GM12878 (cell line): ENCODE measurements at regions not wholly inside any gene's neighbourhood (a gene's known extent, or its start where the extent isn't known, plus 50 kb on each side); places are given as distances from the start of the nearest gene placed in this dataset.

Source experiments
- RAD21 ChIP-seq: IDR thresholded peaks from 2 replicates; pipeline ENCODE4 v1.6.1; 2011; ENCODE audit warnings: mild to moderate bottlenecking, low read depth, low read length, moderate library complexity; ENCODE audit not compliant: insufficient read depth
- TF ChIP-seq, protein P1 (sequence below): IDR thresholded peaks from 2 replicates; pipeline ENCODE4 v1.6.1; 2012; ENCODE audit warnings: improper control_type of control experiment, low read depth, low read length; ENCODE audit not compliant: insufficient replicate concordance
- TF ChIP-seq, protein P2 (sequence below), 3 experiments: IDR thresholded peaks in 2 of 3; conservative IDR thresholded peaks in 1 of 3; 2 replicates each; pipeline ENCODE4 v1.5.1; 2011; ENCODE audit warnings: low read depth in 3 of 3, low read length in 3 of 3, mild to moderate bottlenecking in 3 of 3, control low read depth in 2 of 3, moderate library complexity in 2 of 3, inconsistent platforms in 1 of 3, mixed read lengths in 1 of 3; ENCODE audit not compliant: control insufficient read depth in 2 of 3, insufficient read depth in 1 of 3; ENCODE audit errors: extremely low read depth in 1 of 3

DNA sequence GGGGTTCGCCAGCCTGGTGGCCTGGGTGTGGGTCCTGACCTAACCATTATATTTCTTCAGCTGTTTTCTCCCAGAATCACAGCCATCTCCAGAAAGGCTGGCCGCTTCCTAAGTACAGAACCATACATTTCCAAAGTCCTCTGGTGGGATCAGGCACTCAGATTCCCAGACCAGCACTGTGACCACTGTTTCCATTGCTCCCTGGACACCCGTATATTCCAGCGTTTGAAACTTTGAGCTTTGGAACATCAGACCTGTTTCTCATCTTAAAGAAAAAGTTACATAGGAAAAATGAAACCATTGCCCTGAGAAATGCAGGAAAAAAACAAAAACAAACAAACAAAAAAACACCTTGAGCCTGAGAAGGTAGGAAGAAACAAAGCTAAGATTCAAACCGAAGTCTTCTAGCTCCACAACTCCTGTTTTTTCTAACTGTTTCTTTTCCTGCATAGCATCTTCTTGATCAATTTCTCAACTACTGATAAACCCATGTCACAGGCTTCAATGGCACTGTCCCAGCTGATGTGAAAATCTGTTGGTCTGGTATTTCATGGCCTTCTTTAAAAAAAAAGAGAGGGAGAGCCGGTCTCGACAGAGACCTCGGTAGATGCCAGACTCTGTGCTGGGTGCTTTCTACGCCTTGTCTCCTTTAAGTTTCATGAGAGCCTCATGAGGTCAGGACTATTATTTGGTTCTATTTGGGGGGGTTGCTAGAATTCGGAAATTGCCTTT is 221.3 kb downstream of the TOMM20 start:
- TF ChIP-seq, protein P1, sequence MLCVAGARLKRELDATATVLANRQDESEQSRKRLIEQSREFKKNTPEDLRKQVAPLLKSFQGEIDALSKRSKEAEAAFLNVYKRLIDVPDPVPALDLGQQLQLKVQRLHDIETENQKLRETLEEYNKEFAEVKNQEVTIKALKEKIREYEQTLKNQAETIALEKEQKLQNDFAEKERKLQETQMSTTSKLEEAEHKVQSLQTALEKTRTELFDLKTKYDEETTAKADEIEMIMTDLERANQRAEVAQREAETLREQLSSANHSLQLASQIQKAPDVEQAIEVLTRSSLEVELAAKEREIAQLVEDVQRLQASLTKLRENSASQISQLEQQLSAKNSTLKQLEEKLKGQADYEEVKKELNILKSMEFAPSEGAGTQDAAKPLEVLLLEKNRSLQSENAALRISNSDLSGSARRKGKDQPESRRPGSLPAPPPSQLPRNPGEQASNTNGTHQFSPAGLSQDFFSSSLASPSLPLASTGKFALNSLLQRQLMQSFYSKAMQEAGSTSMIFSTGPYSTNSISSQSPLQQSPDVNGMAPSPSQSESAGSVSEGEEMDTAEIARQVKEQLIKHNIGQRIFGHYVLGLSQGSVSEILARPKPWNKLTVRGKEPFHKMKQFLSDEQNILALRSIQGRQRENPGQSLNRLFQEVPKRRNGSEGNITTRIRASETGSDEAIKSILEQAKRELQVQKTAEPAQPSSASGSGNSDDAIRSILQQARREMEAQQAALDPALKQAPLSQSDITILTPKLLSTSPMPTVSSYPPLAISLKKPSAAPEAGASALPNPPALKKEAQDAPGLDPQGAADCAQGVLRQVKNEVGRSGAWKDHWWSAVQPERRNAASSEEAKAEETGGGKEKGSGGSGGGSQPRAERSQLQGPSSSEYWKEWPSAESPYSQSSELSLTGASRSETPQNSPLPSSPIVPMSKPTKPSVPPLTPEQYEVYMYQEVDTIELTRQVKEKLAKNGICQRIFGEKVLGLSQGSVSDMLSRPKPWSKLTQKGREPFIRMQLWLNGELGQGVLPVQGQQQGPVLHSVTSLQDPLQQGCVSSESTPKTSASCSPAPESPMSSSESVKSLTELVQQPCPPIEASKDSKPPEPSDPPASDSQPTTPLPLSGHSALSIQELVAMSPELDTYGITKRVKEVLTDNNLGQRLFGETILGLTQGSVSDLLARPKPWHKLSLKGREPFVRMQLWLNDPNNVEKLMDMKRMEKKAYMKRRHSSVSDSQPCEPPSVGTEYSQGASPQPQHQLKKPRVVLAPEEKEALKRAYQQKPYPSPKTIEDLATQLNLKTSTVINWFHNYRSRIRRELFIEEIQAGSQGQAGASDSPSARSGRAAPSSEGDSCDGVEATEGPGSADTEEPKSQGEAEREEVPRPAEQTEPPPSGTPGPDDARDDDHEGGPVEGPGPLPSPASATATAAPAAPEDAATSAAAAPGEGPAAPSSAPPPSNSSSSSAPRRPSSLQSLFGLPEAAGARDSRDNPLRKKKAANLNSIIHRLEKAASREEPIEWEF = no peak
- TF ChIP-seq, protein P2, sequence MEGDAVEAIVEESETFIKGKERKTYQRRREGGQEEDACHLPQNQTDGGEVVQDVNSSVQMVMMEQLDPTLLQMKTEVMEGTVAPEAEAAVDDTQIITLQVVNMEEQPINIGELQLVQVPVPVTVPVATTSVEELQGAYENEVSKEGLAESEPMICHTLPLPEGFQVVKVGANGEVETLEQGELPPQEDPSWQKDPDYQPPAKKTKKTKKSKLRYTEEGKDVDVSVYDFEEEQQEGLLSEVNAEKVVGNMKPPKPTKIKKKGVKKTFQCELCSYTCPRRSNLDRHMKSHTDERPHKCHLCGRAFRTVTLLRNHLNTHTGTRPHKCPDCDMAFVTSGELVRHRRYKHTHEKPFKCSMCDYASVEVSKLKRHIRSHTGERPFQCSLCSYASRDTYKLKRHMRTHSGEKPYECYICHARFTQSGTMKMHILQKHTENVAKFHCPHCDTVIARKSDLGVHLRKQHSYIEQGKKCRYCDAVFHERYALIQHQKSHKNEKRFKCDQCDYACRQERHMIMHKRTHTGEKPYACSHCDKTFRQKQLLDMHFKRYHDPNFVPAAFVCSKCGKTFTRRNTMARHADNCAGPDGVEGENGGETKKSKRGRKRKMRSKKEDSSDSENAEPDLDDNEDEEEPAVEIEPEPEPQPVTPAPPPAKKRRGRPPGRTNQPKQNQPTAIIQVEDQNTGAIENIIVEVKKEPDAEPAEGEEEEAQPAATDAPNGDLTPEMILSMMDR (IDR thresholded peaks at IDR 0.05 in 2 of 3, conservative IDR thresholded peaks at IDR 0.05 in 1 of 3; ENCODE audit: control insufficient read depth in 2 of 3, extremely low read depth in 1 of 3, insufficient read depth in 1 of 3, low read depth in 3 of 3, low read length in 3 of 3) = no peak
- TF ChIP-seq RAD21 = no peak
